HG03045 (cell line): ENCODE measurements at regions not wholly inside any gene's neighbourhood (a gene's known extent, or its start where the extent isn't known, plus 50 kb on each side); places are given as distances from the start of the nearest gene placed in this dataset.

Experiments used
- ATAC-seq: cut with Tn5 transposase; IDR thresholded peaks from one replicate; pipeline ENCODE4 v1.9.1; 2021; ENCODE audit warnings: mild to moderate bottlenecking, moderate library complexity; ENCODE audit not compliant: unreplicated experiment

DNA sequence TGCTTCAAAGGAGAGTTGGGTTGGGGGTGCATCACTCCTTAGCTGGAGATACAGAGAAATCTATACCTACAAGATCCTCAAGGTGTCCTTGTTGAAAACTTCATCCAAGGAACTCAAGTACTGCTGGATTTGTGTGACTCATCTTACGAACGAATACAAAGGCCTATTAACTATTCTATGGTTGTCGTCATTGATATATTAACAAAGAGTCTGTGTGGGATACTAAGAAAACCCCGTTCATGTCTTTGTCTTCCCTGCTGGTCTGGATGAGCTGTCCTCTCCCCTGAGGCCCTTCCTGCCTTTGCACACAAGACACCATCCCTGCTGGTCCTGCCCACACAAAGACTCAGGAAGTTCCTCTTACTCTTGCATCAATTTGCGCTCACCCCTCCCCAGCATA lies 54.9 kb upstream of the IRF2 start:
- ATAC-seq: no peak

DNA sequence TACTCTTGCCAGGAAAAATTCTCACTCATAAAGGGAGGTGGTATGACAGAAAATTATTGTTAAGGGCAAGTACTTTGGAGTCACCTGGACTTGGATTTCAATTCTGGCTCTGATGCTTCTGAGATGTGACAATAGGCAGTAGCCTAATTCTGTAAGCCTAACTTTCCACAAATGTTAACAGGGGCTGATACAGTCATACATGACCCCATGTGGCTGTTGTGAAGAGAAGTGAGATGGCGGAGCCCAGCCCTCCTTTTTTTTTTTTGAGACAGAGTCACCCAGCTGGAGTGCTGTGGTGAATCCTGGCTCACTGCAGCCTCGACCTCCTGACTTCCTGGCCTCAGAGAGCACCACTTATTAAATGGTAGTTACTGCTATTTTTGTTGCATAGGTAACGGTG lies 54.4 kb upstream of the IRF2 start:
- ATAC-seq: no peak

- no peak for ATAC-seq
Measured at GRCh38 chr4:184528051-184528450, 53.7 kb upstream of the IRF2 start.

DNA sequence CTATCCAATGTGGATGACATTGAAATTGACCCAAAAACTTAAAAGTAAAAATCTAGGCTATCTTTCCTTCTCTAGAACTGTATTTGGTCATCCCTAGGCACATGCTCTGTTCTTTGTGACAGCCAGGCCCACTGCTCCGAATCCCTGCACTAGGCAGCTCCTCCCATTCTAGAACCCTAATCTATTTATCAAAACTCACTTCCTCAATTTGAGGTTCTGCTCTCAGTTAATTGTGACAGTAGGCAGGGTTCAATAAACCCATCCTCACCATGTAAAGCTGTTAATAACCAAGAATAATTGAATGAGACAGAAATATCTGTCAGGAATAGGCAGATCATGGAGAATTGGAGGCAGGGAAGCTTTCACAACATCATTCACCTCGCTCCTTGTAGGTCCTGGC lies 51.9 kb upstream of the IRF2 start:
- no peak for ATAC-seq
